COR-L47 (cell line): ENCODE measurements at regions not wholly inside any gene's neighbourhood (a gene's known extent, or its start where the extent isn't known, plus 50 kb on each side); places are given as distances from the start of the nearest gene placed in this dataset.
"Not testable (repeated sequence)": the region's sequence is repeated elsewhere in the genome, so short reads cannot be mapped to it uniquely, and the experiment has no call there.

ENCODE experiments used
- DNase-seq: peaks from one replicate; lab custom pipeline; 2025; lab: John Stamatoyannopoulos, UW

- DNase-seq: no peak
Observed at GRCh38 chr4:186775902-186776301, 52.2 kb upstream of the FAT1 start.

- DNase-seq: no peak
Observed at GRCh38 chr4:186778134-186778533, 54.5 kb upstream of the FAT1 start.

- DNase-seq: no peak
Observed at GRCh38 chr4:186780291-186781031, 56.8 kb upstream of the FAT1 start.

DNA sequence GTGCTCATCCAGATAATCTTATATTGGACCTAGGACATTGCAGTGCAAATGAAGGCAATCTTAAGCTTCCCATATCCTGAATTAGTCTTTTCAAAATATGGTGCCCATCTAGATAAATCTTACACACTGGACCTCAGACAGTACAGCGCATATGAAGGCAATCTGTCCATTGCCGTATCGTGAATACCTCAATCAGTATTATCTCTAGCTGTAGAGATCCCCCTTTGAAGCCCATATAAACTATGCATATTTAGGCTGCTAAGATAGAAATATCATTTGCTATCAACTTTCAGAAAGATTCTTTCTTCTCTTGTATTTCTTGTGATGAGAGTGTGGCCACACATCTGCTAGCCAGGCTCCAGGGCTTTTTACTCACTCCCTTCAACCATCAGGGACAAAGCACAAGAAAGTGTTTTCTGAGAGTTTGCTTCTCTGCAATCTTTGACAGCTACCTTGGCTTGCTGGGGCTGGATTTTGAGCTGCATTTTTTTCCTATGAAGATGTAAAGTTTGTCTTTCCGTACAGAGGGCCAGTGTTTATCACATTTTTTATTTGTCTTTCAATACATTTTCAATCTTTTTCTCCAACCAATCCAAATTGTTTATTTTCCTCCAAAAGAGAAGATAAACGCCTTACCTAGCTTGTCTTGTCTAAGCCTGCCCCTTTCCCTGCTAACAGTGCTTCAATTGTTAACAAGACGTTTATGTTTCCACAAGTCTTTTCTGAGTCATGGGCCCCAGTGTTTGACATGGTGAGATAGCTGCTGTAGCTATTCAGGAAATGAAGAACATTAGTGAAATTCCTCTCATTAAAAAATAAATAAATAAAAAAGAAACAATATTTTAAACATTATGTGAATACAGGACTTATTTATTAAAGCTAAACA, 57.6 kb upstream of the FAT1 start:
- DNase-seq: no peak

GRCh38 chr4:186782302-186782701, 58.6 kb upstream of the FAT1 start:
- DNase-seq: no peak

- DNase-seq: no peak
Observed at GRCh38 chr4:186787536-186787935, 63.9 kb upstream of the FAT1 start.

- DNase-seq: no peak
Observed at GRCh38 chr4:186789651-186790050, 66.0 kb upstream of the FAT1 start.

DNA sequence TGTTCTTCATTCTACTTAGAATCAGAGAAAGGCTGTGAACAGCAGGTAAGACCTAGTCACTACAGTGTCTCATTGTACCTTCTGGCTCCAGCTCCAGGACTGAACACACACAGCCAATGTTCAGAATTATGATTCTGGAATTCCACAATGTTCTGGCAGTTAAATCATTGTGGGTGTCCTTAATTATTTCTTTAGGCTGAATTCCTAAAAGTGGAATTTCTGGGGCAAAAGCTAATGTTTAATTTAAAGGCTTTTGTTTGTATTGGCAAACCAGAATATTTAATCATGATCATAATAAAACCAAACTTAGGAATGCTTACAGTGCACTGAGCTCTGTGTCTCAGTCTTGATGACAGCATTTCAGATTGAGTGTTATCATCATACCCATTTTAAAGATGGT, 67.0 kb upstream of the FAT1 start:
- no peak for DNase-seq

- no peak for DNase-seq
Observed at GRCh38 chr4:186792728-186793366, 69.2 kb upstream of the FAT1 start.

- DNase-seq: no peak
Observed at GRCh38 chr4:186798951-186799659, 75.4 kb upstream of the FAT1 start.

DNA sequence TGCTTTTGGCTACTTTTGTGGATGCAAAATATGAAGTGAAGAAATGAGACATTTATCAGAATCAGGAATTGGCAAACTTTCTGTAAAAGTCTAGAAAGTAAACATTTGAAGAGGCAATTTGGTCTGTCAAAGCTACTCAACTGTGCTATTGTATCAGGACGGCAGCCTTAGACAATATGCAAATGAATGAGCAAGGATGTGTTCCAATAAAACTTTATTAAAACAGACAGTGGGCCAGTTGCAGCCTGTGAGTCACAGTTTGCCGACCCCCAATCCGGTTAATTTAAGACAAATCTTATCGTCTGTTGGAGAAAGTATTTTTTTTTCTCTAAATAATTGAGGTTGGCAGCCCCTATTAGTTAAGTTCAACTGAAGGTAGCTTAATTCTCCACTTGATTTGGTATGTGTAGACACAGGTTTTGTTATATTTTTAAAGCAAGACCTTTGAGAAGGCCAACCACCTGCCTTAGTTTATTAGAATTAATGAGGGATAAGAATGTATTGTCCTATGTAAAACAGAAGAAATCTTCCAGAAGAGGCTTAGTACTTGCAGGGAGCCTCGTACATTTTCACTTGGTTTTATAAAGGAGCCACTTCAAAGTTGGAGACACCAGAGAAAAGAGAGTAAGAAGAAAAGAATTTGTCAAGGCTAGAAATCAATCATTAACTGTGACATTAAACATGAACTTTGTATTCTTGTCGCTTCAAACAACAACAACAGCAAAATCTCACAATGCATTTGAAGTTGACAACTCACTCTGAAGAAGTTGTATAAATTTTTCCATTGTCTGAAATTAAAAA, 81.6 kb upstream of the FAT1 start:
- DNase-seq: no peak

GRCh38 chr4:186805917-186806316, 82.3 kb upstream of the FAT1 start:
- not testable (repeated sequence) for DNase-seq

DNA sequence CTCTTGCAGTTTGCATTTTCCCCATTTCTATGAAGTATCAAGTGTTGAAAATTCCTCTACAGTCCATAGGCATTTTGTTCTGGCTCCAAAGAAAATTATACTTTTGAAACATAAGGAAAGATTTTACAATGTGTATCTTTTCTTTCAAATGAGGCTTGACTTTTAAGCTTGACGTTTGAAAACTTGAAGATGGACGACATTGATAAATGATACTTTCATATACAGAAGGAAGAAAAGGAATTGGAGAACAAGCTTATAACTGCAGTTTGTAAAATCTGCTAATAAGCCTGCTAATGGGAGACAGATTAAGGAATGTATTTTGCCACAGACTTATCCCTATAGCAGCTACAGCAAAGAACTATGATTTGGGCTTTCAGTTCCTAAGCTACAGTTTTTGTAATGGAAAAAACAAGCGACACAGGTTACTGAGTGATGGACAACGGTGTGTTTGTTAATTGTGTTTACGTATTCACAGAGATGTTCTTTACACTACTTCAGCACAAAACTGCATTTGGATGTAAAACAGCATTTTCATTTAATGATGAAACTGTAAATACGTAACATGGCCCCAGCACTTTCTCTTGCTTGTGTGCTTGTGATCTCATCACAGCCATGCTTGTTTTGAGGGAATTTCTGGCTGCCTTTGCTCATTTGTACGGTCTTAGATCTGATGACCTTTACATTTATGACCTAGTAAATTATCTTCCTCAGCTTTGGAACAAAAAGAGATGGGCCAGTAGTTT, 83.2 kb upstream of the FAT1 start:
- DNase-seq: no peak

GRCh38 chr4:186807808-186808629, 84.4 kb upstream of the FAT1 start:
- no peak for DNase-seq

GRCh38 chr4:186808630-186809018, 85.0 kb upstream of the FAT1 start:
- no peak for DNase-seq

DNA sequence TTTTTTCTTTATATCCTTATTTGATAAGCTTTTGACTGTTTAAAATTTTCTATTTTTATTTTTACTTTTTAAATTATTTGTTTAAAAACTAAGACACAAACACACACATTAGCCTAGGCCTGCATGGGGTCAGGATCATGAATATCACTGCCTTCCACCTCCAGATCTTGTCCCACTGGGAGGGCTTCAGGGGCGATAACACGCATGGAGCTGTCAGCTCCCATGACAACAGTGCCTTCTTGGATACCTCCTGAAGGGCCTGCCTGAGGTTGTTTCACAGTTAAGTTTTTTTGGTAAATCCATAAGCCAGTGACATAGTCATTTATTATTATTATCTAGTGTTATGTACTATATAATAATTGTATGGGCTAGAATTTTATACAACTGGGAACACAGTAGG, 85.4 kb upstream of the FAT1 start:
- DNase-seq: no peak

DNA sequence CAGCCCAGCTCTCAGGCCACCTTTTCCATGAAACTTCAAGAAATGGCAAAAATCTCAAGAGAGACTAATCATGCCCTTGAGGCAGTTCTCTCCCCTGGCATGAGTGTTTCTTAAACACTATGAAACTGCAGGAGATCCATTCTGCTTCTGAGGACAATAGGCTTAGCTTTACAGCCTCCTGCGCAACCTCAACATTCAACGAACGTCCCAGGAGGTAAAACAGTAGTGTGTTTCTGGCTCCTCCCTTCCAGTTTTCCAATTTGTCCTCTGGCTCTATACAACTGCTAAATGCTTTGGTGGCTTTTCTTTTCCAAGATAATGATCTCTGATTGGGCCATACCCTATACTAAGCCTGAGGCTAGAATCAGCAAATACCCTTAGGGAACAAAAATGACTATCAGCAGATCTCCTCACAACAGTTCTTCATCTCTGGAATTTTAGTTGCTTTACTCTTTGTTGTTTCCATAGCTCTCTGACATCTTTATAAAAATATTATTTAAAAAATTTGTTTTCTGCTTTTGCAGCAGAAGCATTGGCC, 87.0 kb upstream of the FAT1 start:
- DNase-seq: no peak

DNA sequence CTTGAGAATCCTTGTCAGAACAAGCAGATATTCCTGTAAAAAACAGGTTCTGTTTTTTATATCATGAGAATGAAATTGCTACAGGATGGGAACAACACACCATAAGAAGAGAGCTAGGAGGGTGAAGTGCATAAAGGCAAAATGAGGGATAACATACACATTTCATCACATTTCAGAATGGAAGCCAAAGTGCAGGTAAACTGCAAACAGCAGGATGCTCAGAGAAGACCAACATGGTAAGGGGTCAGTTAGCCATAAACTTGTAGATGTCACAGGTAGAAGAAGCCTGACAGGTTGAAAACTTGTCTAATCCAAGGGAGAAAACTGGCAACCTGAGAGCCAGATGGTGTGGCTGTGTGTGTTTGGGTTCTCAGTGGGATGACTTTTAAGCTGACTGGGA, 88.9 kb upstream of the FAT1 start:
- DNase-seq: no peak

GRCh38 chr4:186813377-186814068, 89.9 kb upstream of the FAT1 start:
- DNase-seq: no peak
